ENCODE measurements at regions not wholly inside any gene's neighbourhood (a gene's known extent, or its start where the extent isn't known, plus 50 kb on each side); places are given as distances from the start of the nearest gene placed in this dataset.
"Not testable (repeated sequence)": the region's sequence is repeated elsewhere in the genome, so short reads cannot be mapped to it uniquely, and the experiment has no call there.

GRCh38 chr16:79377082-79377481 is 223.5 kb downstream of the MAF start:
- H3K4me3 ChIP-seq (ENCODE audit: low read depth, low read length); H3K9ac ChIP-seq (ENCODE audit: low read depth, low read length); H3K4me1 ChIP-seq (ENCODE audit: control insufficient read depth, insufficient read depth, low read length); H3K36me3 ChIP-seq (ENCODE audit: control insufficient read depth, insufficient read depth, low read length); H3K27ac ChIP-seq (ENCODE audit: low read depth, low read length); H3K9me3 ChIP-seq (ENCODE audit: control insufficient read depth, insufficient read depth, low read length); H3K27me3 ChIP-seq (ENCODE audit: control insufficient read depth, insufficient read depth, low read length): not testable (repeated sequence)

- Histone ChIP-seq H3K36me3 (ENCODE audit: control insufficient read depth, insufficient read depth, low read length) (no peaks in the 10 kb centered on the region), H3K4me1 (ENCODE audit: control insufficient read depth, insufficient read depth, low read length) (no peaks in the 10 kb centered on the region), H3K9ac (ENCODE audit: low read depth, low read length) (no peak overlapping the region), H3K27ac (ENCODE audit: low read depth, low read length) (no peak overlapping the region), H3K27me3 (ENCODE audit: control insufficient read depth, insufficient read depth, low read length) (no peaks in the 10 kb centered on the region), H3K9me3 (ENCODE audit: control insufficient read depth, insufficient read depth, low read length) (no peaks in the 10 kb centered on the region), H3K4me3 (ENCODE audit: low read depth, low read length) (no peak overlapping the region)
These were observed 225.2 kb downstream of the MAF start for GRCh38 chr16:79375351-79375750.

- Histone ChIP-seq H3K36me3 (ENCODE audit: control insufficient read depth, insufficient read depth, low read length) (no peaks in the 10 kb centered on the region), H3K9me3 (ENCODE audit: control insufficient read depth, insufficient read depth, low read length) (no peaks in the 10 kb centered on the region), H3K4me3 (ENCODE audit: low read depth, low read length) (no peak overlapping the region), H3K27me3 (ENCODE audit: control insufficient read depth, insufficient read depth, low read length) (no peaks in the 10 kb centered on the region), H3K9ac (ENCODE audit: low read depth, low read length) (no peak overlapping the region), H3K27ac (ENCODE audit: low read depth, low read length) (no peak overlapping the region), H3K4me1 (ENCODE audit: control insufficient read depth, insufficient read depth, low read length) (no peaks in the 10 kb centered on the region)
These were observed 227.9 kb downstream of the MAF start for GRCh38 chr16:79372503-79373184.

GRCh38 chr16:79370736-79371135 is 229.8 kb downstream of the MAF start:
- H3K27me3 ChIP-seq (ENCODE audit: control insufficient read depth, insufficient read depth, low read length), result no peaks in the 10 kb centered on the region
- H3K9ac ChIP-seq (ENCODE audit: low read depth, low read length), result no peak overlapping the region
- no peak overlapping the region for H3K4me3 ChIP-seq (ENCODE audit: low read depth, low read length)
- no peaks in the 10 kb centered on the region for H3K36me3 ChIP-seq (ENCODE audit: control insufficient read depth, insufficient read depth, low read length)
- no peaks in the 10 kb centered on the region for H3K9me3 ChIP-seq (ENCODE audit: control insufficient read depth, insufficient read depth, low read length)
- H3K4me1 ChIP-seq (ENCODE audit: control insufficient read depth, insufficient read depth, low read length), result no peaks in the 10 kb centered on the region
- no peak overlapping the region for H3K27ac ChIP-seq (ENCODE audit: low read depth, low read length)

- H3K9ac ChIP-seq (ENCODE audit: low read depth, low read length), result no peak overlapping the region
- H3K4me3 ChIP-seq (ENCODE audit: low read depth, low read length), result no peak overlapping the region
- no peaks in the 10 kb centered on the region for H3K9me3 ChIP-seq (ENCODE audit: control insufficient read depth, insufficient read depth, low read length)
- no peak overlapping the region for H3K27ac ChIP-seq (ENCODE audit: low read depth, low read length)
- no peaks in the 10 kb centered on the region for H3K36me3 ChIP-seq (ENCODE audit: control insufficient read depth, insufficient read depth, low read length)
- no peaks in the 10 kb centered on the region for H3K27me3 ChIP-seq (ENCODE audit: control insufficient read depth, insufficient read depth, low read length)
- H3K4me1 ChIP-seq (ENCODE audit: control insufficient read depth, insufficient read depth, low read length), result no peaks in the 10 kb centered on the region
These were observed 230.7 kb downstream of the MAF start for GRCh38 chr16:79369796-79370195.

- H3K9me3 ChIP-seq (ENCODE audit: control insufficient read depth, insufficient read depth, low read length), result no peaks in the 10 kb centered on the region
- H3K27me3 ChIP-seq (ENCODE audit: control insufficient read depth, insufficient read depth, low read length), result no peaks in the 10 kb centered on the region
- H3K36me3 ChIP-seq (ENCODE audit: control insufficient read depth, insufficient read depth, low read length), result no peaks in the 10 kb centered on the region
- no peak overlapping the region for H3K27ac ChIP-seq (ENCODE audit: low read depth, low read length)
- no peak overlapping the region for H3K4me3 ChIP-seq (ENCODE audit: low read depth, low read length)
- 0 out of 2 replicates have a peak, but pooled peaks cover under 1% of the 10 kb centered on the region for H3K4me1 ChIP-seq (ENCODE audit: control insufficient read depth, insufficient read depth, low read length)
- H3K9ac ChIP-seq (ENCODE audit: low read depth, low read length), result no peak overlapping the region
These were observed 232.7 kb downstream of the MAF start for GRCh38 chr16:79367822-79368221.

GRCh38 chr16:79366635-79367034 is 233.9 kb downstream of the MAF start:
- Histone ChIP-seq H3K4me1 (ENCODE audit: control insufficient read depth, insufficient read depth, low read length) (0 out of 2 replicates have a peak, but pooled peaks cover 11% of the 10 kb centered on the region), H3K9ac (ENCODE audit: low read depth, low read length) (no peak overlapping the region), H3K27me3 (ENCODE audit: control insufficient read depth, insufficient read depth, low read length) (no peaks in the 10 kb centered on the region)

GRCh38 chr16:79365702-79366101 is 234.8 kb downstream of the MAF start:
- Histone ChIP-seq H3K27ac (ENCODE audit: low read depth, low read length) (no peak overlapping the region), H3K4me1 (ENCODE audit: control insufficient read depth, insufficient read depth, low read length) (0 out of 2 replicates have a peak, but pooled peaks cover 11% of the 10 kb centered on the region), H3K9me3 (ENCODE audit: control insufficient read depth, insufficient read depth, low read length) (no peaks in the 10 kb centered on the region), H3K4me3 (ENCODE audit: low read depth, low read length) (no peak overlapping the region), H3K9ac (ENCODE audit: low read depth, low read length) (no peak overlapping the region), H3K27me3 (ENCODE audit: control insufficient read depth, insufficient read depth, low read length) (no peaks in the 10 kb centered on the region), H3K36me3 (ENCODE audit: control insufficient read depth, insufficient read depth, low read length) (no peaks in the 10 kb centered on the region)

More at GRCh38 chr16:79366635-79367034, 233.9 kb downstream of the MAF start:
- no peak overlapping the region for H3K4me3 ChIP-seq (ENCODE audit: low read depth, low read length)
- no peak overlapping the region for H3K27ac ChIP-seq (ENCODE audit: low read depth, low read length)
- H3K36me3 ChIP-seq (ENCODE audit: control insufficient read depth, insufficient read depth, low read length), result no peaks in the 10 kb centered on the region
- no peaks in the 10 kb centered on the region for H3K9me3 ChIP-seq (ENCODE audit: control insufficient read depth, insufficient read depth, low read length)

GRCh38 chr16:79363484-79363883 is 237.1 kb downstream of the MAF start:
- Histone ChIP-seq H3K27ac (ENCODE audit: low read depth, low read length) (no peak overlapping the region), H3K4me1 (ENCODE audit: control insufficient read depth, insufficient read depth, low read length) (0 out of 2 replicates have a peak, but pooled peaks cover 11% of the 10 kb centered on the region), H3K27me3 (ENCODE audit: control insufficient read depth, insufficient read depth, low read length) (no peaks in the 10 kb centered on the region), H3K4me3 (ENCODE audit: low read depth, low read length) (no peak overlapping the region), H3K36me3 (ENCODE audit: control insufficient read depth, insufficient read depth, low read length) (no peaks in the 10 kb centered on the region), H3K9me3 (ENCODE audit: control insufficient read depth, insufficient read depth, low read length) (no peaks in the 10 kb centered on the region), H3K9ac (ENCODE audit: low read depth, low read length) (no peak overlapping the region)

- Histone ChIP-seq H3K36me3 (ENCODE audit: control insufficient read depth, insufficient read depth, low read length) (no peaks in the 10 kb centered on the region), H3K27me3 (ENCODE audit: control insufficient read depth, insufficient read depth, low read length) (no peaks in the 10 kb centered on the region), H3K27ac (ENCODE audit: low read depth, low read length) (no peak overlapping the region), H3K4me1 (ENCODE audit: control insufficient read depth, insufficient read depth, low read length) (0 out of 2 replicates have a peak, but pooled peaks cover 11% of the 10 kb centered on the region), H3K4me3 (ENCODE audit: low read depth, low read length) (no peak overlapping the region), H3K9ac (ENCODE audit: low read depth, low read length) (no peak overlapping the region), H3K9me3 (ENCODE audit: control insufficient read depth, insufficient read depth, low read length) (no peaks in the 10 kb centered on the region)
These were observed 237.5 kb downstream of the MAF start for GRCh38 chr16:79363035-79363434.

- Histone ChIP-seq H3K9me3 (ENCODE audit: control insufficient read depth, insufficient read depth, low read length) (no peaks in the 10 kb centered on the region), H3K9ac (ENCODE audit: low read depth, low read length) (no peak overlapping the region)
These were observed 238.1 kb downstream of the MAF start for GRCh38 chr16:79362300-79362970.

More at GRCh38 chr16:79362300-79362970, 238.1 kb downstream of the MAF start:
- H3K27ac ChIP-seq (ENCODE audit: low read depth, low read length), result no peak overlapping the region
- H3K4me3 ChIP-seq (ENCODE audit: low read depth, low read length), result no peak overlapping the region
- H3K27me3 ChIP-seq (ENCODE audit: control insufficient read depth, insufficient read depth, low read length), result no peaks in the 10 kb centered on the region
- 0 out of 2 replicates have a peak, but pooled peaks cover 11% of the 10 kb centered on the region for H3K4me1 ChIP-seq (ENCODE audit: control insufficient read depth, insufficient read depth, low read length)
- no peaks in the 10 kb centered on the region for H3K36me3 ChIP-seq (ENCODE audit: control insufficient read depth, insufficient read depth, low read length)
